A673 (cell line): ENCODE measurements at regions not wholly inside any gene's neighbourhood (a gene's known extent, or its start where the extent isn't known, plus 50 kb on each side); places are given as distances from the start of the nearest gene placed in this dataset.

ENCODE experiments used
- BruUV-seq: library from RNA; stranded (reverse); fragments of 400-500 nt; replicated peaks from 2 replicates; lab custom pipeline; 2021; lab: Mats Ljungman, UMichigan
- CTCF ChIA-PET: fragments of 300-600 bp; sonication (Branson Sonifier 250); formaldehyde crosslinking; loops from one replicate; lab custom pipeline; 2022; ENCODE audit warnings: antibody characterized with exemption; lab: Charles Lee
- POLR2A ChIA-PET: fragments of 300-600 bp; sonication (Branson Sonifier 250); formaldehyde crosslinking; loops from one replicate; lab custom pipeline; 2022; ENCODE audit warnings: antibody characterized with exemption; ENCODE audit not compliant: low non-redundant PET; lab: Charles Lee
- DNase-seq: peaks from one replicate; pipeline ENCODE4 v3.0.0-alpha.2; 2015; ENCODE audit warnings: low spot score
- H3K27ac ChIP-seq: fragments of 200-600 bp; sonication (generic); 2 replicates; pipeline ENCODE4 v1.5.1; 2016; ENCODE audit warnings: mixed run types, low read depth, mild to moderate bottlenecking, mixed read lengths, antibody characterized with exemption, low read length; ENCODE audit not compliant: poor library complexity, severe bottlenecking
- H3K27me3 ChIP-seq: fragments of 200-600 bp; sonication (generic); replicated peaks from 2 replicates; pipeline ENCODE4 v1.6.1; 2017; ENCODE audit warnings: mixed run types, low read depth, mild to moderate bottlenecking, mixed read lengths, antibody characterized with exemption, low read length; ENCODE audit not compliant: insufficient read depth, poor library complexity
- H3K36me3 ChIP-seq: fragments of 200-600 bp; sonication (generic); 2 replicates; pipeline ENCODE4 v1.6.1; 2016; ENCODE audit warnings: mixed run types, mild to moderate bottlenecking, mixed read lengths, antibody characterized with exemption, low read length; ENCODE audit not compliant: insufficient read depth, poor library complexity, severe bottlenecking
- H3K4me1 ChIP-seq: fragments of 200-600 bp; sonication (generic); 2 replicates; pipeline ENCODE4 v1.6.1; 2017; ENCODE audit warnings: mixed run types, mild to moderate bottlenecking, mixed read lengths, antibody characterized with exemption, low read length; ENCODE audit not compliant: insufficient read depth, poor library complexity, severe bottlenecking
- H3K4me3 ChIP-seq: fragments of 200-600 bp; sonication (generic); 2 replicates; pipeline ENCODE4 v1.5.1; 2016; ENCODE audit warnings: low read depth, mixed run types, mild to moderate bottlenecking, mixed read lengths, low read length; ENCODE audit not compliant: poor library complexity, severe bottlenecking
- H3K9me3 ChIP-seq: fragments of 200-600 bp; sonication (generic); 2 replicates; pipeline ENCODE4 v1.6.1; 2016; ENCODE audit warnings: mixed run types, low read depth, mild to moderate bottlenecking, mixed read lengths, antibody characterized with exemption, low read length; ENCODE audit not compliant: poor library complexity, severe bottlenecking
- EZH2 ChIP-seq: fragments of 200-600 bp; sonication (generic); IDR thresholded peaks from 2 replicates; pipeline ENCODE4 v1.6.1; 2017; ENCODE audit warnings: borderline replicate concordance, low read depth, mild to moderate bottlenecking, mixed read lengths, antibody characterized with exemption, low read length; ENCODE audit not compliant: poor library complexity, severe bottlenecking
- intact Hi-C: fragments of 100-400 bp; cut with micrococcal nuclease; formaldehyde crosslinking; loops from one replicate; pipeline ENCODE4 v1.10.0; 2022; ENCODE audit not compliant: unreplicated experiment
- TF ChIP-seq, protein P1 (sequence below): fragments of 300-800, 200-600 bp; sonication (generic); conservative IDR thresholded peaks from 2 replicates; pipeline ENCODE4 v1.5.1; 2017; ENCODE audit warnings: low read depth, mild to moderate bottlenecking, antibody characterized with exemption, low read length, moderate library complexity, mixed read lengths

- intact Hi-C loops = no loop called here
These were observed 78.9 kb upstream of the GZMB start for GRCh38 chr14:24712909-24713308.

DNA sequence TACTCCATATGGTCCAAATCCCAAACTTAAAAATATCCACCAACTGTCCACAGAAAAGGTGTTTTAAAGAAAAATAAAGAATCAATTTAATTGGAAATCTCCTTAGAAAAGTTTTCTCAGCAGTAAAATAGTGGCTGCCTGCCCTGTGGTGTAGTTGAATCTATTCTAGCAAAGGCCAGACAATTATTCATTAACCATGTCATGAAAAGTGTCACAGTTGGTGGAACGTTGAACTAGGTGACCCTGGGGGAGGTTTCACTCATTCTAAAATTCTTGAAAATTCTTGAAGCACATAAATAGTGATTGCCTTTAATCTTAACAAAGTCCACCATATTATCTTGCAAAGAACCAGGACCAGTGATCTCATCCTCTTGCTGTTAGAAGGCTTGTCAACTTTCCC, 78.4 kb upstream of the GZMB start:
- no peak overlapping the region for H3K4me3 ChIP-seq
- H3K9me3 ChIP-seq = no peaks in the 10 kb centered on the region
- ChIA-PET CTCF (no interaction called here), POLR2A (no interaction called here)
- no peaks in the 10 kb centered on the region for H3K4me1 ChIP-seq
- intact Hi-C loops = no loop called here
- no peak for DNase-seq
- H3K36me3 ChIP-seq = no peaks in the 10 kb centered on the region
- BruUV-seq = no TSS peak
- no peak overlapping the region for H3K27ac ChIP-seq
- no peak for TF ChIP-seq EZH2
- peaks cover 3% of the 10 kb centered on the region for H3K27me3 ChIP-seq

More at GRCh38 chr14:24712909-24713308, 78.9 kb upstream of the GZMB start:
- no peak overlapping the region for H3K27ac ChIP-seq
- H3K4me3 ChIP-seq = no peak overlapping the region
- ChIA-PET POLR2A (no interaction called here), CTCF (no interaction called here)
- no peaks in the 10 kb centered on the region for H3K9me3 ChIP-seq
- peaks cover 9% of the 10 kb centered on the region for H3K27me3 ChIP-seq
- no peak for DNase-seq
- BruUV-seq = no TSS peak
- TF ChIP-seq, protein P1, sequence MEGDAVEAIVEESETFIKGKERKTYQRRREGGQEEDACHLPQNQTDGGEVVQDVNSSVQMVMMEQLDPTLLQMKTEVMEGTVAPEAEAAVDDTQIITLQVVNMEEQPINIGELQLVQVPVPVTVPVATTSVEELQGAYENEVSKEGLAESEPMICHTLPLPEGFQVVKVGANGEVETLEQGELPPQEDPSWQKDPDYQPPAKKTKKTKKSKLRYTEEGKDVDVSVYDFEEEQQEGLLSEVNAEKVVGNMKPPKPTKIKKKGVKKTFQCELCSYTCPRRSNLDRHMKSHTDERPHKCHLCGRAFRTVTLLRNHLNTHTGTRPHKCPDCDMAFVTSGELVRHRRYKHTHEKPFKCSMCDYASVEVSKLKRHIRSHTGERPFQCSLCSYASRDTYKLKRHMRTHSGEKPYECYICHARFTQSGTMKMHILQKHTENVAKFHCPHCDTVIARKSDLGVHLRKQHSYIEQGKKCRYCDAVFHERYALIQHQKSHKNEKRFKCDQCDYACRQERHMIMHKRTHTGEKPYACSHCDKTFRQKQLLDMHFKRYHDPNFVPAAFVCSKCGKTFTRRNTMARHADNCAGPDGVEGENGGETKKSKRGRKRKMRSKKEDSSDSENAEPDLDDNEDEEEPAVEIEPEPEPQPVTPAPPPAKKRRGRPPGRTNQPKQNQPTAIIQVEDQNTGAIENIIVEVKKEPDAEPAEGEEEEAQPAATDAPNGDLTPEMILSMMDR = no peak
- no peak for TF ChIP-seq EZH2
- no peaks in the 10 kb centered on the region for H3K4me1 ChIP-seq
- H3K36me3 ChIP-seq = no peaks in the 10 kb centered on the region

DNA sequence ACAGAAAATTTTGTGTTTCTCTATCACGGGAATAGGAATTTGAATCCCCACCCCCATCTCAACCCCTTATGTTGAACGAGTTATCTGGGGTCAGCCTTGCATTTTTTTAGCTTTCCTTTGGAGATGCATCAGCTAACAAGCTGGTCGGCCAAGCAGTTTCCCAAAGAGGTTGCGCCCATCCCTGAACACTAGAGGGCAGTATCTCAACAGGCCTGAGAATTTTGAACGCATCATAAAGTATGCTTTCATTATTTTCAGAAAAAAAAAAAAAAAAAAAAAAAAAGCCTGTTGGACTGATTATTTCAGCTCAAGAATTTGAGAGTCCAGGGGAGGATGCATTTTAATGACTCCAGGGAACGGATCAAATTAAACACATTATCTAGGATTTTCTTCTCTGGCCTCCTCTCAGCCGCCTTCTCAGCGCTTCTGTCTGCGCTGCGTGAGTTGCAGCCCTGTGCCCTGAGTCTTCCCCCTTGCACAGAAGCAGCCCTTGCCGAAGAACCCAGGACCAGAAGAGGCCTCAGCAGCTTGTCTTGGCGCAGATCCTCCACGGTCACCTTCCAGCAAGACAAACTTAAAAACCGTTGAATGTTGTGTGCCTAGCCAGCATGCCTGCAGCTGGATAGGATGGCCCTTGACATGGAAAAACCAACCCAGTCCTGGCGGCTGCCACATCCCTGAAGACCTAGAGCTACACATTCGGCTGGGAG, 76.6 kb upstream of the GZMB start:
- H3K36me3 ChIP-seq = no peaks in the 10 kb centered on the region
- no TSS peak for BruUV-seq
- DNase-seq = peak; percentile 79
- ChIA-PET POLR2A (no interaction called here), CTCF (interaction anchor here (0.6 to 1.0 kb wide), 10 partner anchors 10 to 705 kb away, joined by 3 to 17 read pairs (median 4); no protein-coding TSS in a partner anchor)
- H3K9me3 ChIP-seq = no peaks in the 10 kb centered on the region
- H3K27me3 ChIP-seq = no peaks in the 10 kb centered on the region
- no peak overlapping the region for H3K27ac ChIP-seq
- no peak overlapping the region for H3K4me3 ChIP-seq
- TF ChIP-seq EZH2 = no peak
- TF ChIP-seq, protein P1 = peak; percentile 87
- intact Hi-C loops = loop anchor here (1.0 to 2.0 kb wide), 2 partner anchors 441 to 696 kb away; no protein-coding TSS in a partner anchor
- no peaks in the 10 kb centered on the region for H3K4me1 ChIP-seq
